B cell (primary cell): ENCODE measurements at regions not wholly inside any gene's neighbourhood (a gene's known extent, or its start where the extent isn't known, plus 50 kb on each side); places are given as distances from the start of the nearest gene placed in this dataset.

Experiments
- ATAC-seq: fragments of 200-7000 bp; cut with Tn5 transposase; one replicate; pipeline ENCODE4 v1.10.0; 2021; ENCODE audit warnings: low read depth, mild to moderate bottlenecking, moderate number of reproducible peaks, moderate library complexity
- CTCF ChIA-PET: fragments of 350-600 bp; sonication (Branson Sonifier 250); formaldehyde crosslinking; loops from one replicate; lab custom pipeline; 2021; ENCODE audit warnings: antibody characterized with exemption, inconsistent platforms; lab: Charles Lee
- POLR2A ChIA-PET: fragments of 350-600 bp; sonication (Branson Sonifier 250); formaldehyde crosslinking; loops from one replicate; lab custom pipeline; 2021; ENCODE audit warnings: antibody characterized with exemption; lab: Charles Lee
- DNase-seq: peaks from one replicate; pipeline ENCODE4 v3.0.0; 2013
- H2AFZ ChIP-seq: 2 replicates; pipeline ENCODE4 v1.6.1; 2012; ENCODE audit warnings: mild to moderate bottlenecking, low read depth, low read length; ENCODE audit not compliant: insufficient read depth, poor library complexity, severe bottlenecking
- H3K27ac ChIP-seq, 2 donors: 1 replicate in 1 of 2; 2 replicates in 1 of 2; pipeline ENCODE4 v1.5.1; 2012 to 2013; ENCODE audit warnings: low read length in 2 of 2, mild to moderate bottlenecking in 2 of 2, moderate library complexity in 1 of 2
- H3K27me3 ChIP-seq, 4 experiments: fragments of 200-600 bp in 1 of 4; sonication (generic) in 1 of 4; replicated peaks in 1 of 4; 1 replicate in 2 of 4; 2 replicates in 2 of 4; pipeline versions ENCODE4 v1.6.1 to v1.7.0; 2013 to 2016; ENCODE audit warnings: low read length in 3 of 4, mild to moderate bottlenecking in 2 of 4, mixed read lengths in 1 of 4, moderate library complexity in 1 of 4; ENCODE audit not compliant: insufficient read depth in 4 of 4, control insufficient read depth in 3 of 4; ENCODE audit errors: control extremely low read depth in 1 of 4
- H3K36me3 ChIP-seq, 2 experiments: replicated peaks in 1 of 2; 1 replicate in 1 of 2; 2 replicates in 1 of 2; pipeline versions ENCODE4 v1.6.1 to v1.7.1; 2013; ENCODE audit warnings: low read length in 1 of 2; ENCODE audit not compliant: insufficient read depth in 2 of 2, control insufficient read depth in 1 of 2; ENCODE audit errors: control extremely low read depth in 1 of 2, extremely low read depth in 1 of 2
- H3K4me1 ChIP-seq, 2 donors: fragments of 200-600 bp in 1 of 2; sonication (generic) in 1 of 2; 1 replicate in 1 of 2; 2 replicates in 1 of 2; pipeline versions ENCODE4 v1.5.1 to v1.6.1; 2013 to 2017; ENCODE audit warnings: low read length in 2 of 2; ENCODE audit not compliant: control insufficient read depth in 2 of 2, insufficient read depth in 2 of 2
- H3K4me2 ChIP-seq: replicated peaks from 2 replicates; pipeline ENCODE3; 2012; ENCODE audit warnings: mild to moderate bottlenecking, low read depth, low read length; ENCODE audit not compliant: poor library complexity, severe bottlenecking
- H3K4me3 ChIP-seq, 5 experiments: fragments of 200-600 bp in 1 of 5; sonication (generic) in 1 of 5; 1 replicate in 3 of 5; 2 replicates in 2 of 5; pipeline versions ENCODE4 v1.5.1 to v1.7.0; 2011 to 2016; ENCODE audit warnings: low read length in 4 of 5, mild to moderate bottlenecking in 4 of 5, low read depth in 2 of 5, control low read depth in 1 of 5, moderate library complexity in 1 of 5; ENCODE audit not compliant: insufficient read depth in 1 of 5; ENCODE audit errors: control extremely low read depth in 1 of 5, extremely low read depth in 1 of 5
- H3K79me2 ChIP-seq: fragments of 200-600 bp; sonication (generic); one replicate; pipeline ENCODE4 v1.6.0; 2016; ENCODE audit warnings: low read length; ENCODE audit not compliant: control insufficient read depth, insufficient read depth
- H3K9ac ChIP-seq: fragments of 200-600 bp; sonication (generic); 2 replicates; pipeline ENCODE4 v1.6.1; 2017; ENCODE audit warnings: mild to moderate bottlenecking, low read length, moderate library complexity
- H3K9me3 ChIP-seq, 3 donors: one replicate each; pipeline versions ENCODE4 v1.6.1 to v1.7.1; 2013; ENCODE audit warnings: low read length in 2 of 3; ENCODE audit not compliant: control insufficient read depth in 2 of 3, insufficient read depth in 1 of 3; ENCODE audit errors: control extremely low read depth in 1 of 3
- H4K20me1 ChIP-seq: 2 replicates; pipeline ENCODE4 v1.6.0; 2012; ENCODE audit warnings: mild to moderate bottlenecking, low read length; ENCODE audit not compliant: insufficient read depth, control insufficient read depth, poor library complexity, severe bottlenecking
- H3K27ac Mint-ChIP-seq: one replicate; pipeline ENCODE4 v1.8.0; 2021; ENCODE audit warnings: mixed read lengths
- H3K27me3 Mint-ChIP-seq: one replicate; pipeline ENCODE4 v1.8.0; 2021; ENCODE audit warnings: mixed read lengths
- H3K4me1 Mint-ChIP-seq: one replicate; pipeline ENCODE4 v1.8.0; 2021; ENCODE audit warnings: mixed read lengths
- H3K4me3 Mint-ChIP-seq: one replicate; pipeline ENCODE4 v1.8.0; 2021; ENCODE audit warnings: mixed read lengths
- H3K9me3 Mint-ChIP-seq: one replicate; pipeline ENCODE4 v1.8.0; 2022; ENCODE audit warnings: mixed read lengths; ENCODE audit not compliant: insufficient read depth
- CTCF ChIP-seq: fragments of 200-600 bp; IDR thresholded peaks from one replicate; pipeline ENCODE4 v1.8.0; 2022; ENCODE audit warnings: antibody characterized with exemption, mild to moderate bottlenecking
- EZH2 ChIP-seq: IDR thresholded peaks from 2 replicates; pipeline ENCODE4 v1.6.1; 2012; ENCODE audit warnings: borderline replicate concordance, low read depth, mild to moderate bottlenecking, moderate library complexity, low read length; ENCODE audit not compliant: insufficient read depth, poor library complexity, severe bottlenecking
- WGBS: methylation state at CpG from one replicate; pipeline ENCODE4 v1.1.5; 2013; ENCODE audit warnings: missing lambda C conversion rate; ENCODE audit not compliant: insufficient coverage; 5-methylcytosine and 5-hydroxymethylcytosine counted together
- intact Hi-C: fragments of 100-400 bp; cut with micrococcal nuclease; formaldehyde crosslinking; loops from one replicate; pipeline ENCODE4 v1.10.0; 2022

DNA sequence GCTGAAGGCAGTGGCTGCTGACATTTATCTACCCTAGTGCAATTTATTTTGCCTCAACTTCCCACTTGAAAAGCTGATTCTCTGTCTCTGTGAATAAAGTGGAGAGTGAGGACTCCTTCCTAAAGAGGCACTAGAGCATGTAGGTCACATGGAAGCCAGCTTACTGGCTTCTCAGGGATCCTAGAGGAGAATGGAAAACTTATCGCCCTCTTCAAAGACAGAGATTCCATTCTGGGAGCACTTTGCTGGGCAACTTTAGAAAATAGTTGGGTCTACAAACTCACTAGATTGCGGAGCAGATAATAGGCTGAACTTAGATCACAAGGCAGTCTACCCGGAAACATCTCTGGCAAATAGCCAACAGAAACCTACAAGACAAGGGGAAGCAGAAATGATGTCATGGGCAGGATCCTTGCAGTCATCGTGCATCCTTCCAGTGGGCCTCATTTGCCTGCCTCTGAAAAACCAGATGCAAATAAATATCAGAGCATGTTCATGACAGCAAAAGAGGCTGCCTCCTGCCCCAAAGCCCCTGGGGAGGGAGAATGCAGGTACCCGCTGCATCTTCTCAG lies 104.8 kb upstream of the BARHL2 start:
- peaks cover 47% of the 10 kb centered on the region for H3K27me3 Mint-ChIP-seq

More for the DNA sequence above, 104.8 kb upstream of the BARHL2 start:
- ChIA-PET CTCF (no interaction called here), POLR2A (no interaction called here)
- no peaks in the 10 kb centered on the region for H3K4me1 Mint-ChIP-seq
- no peaks in the 10 kb centered on the region for H3K36me3 ChIP-seq
- no peak overlapping the region for H3K4me3 Mint-ChIP-seq
- peaks cover 6% of the 10 kb centered on the region for H3K9me3 Mint-ChIP-seq
- peaks cover 0 to 10% (median 5%) of the 10 kb centered on the region in 4 experiments for H3K27me3 ChIP-seq
- H3K27ac ChIP-seq, result no peak overlapping the region
- H3K4me2 ChIP-seq, result no peak overlapping the region
- no peak for DNase-seq
- TF ChIP-seq EZH2, result no peak
- TF ChIP-seq CTCF, result no peak
- H3K4me1 ChIP-seq, result no peaks in the 10 kb centered on the region
- H3K79me2 ChIP-seq, result no peaks in the 10 kb centered on the region
- no peak overlapping the region for H3K9ac ChIP-seq
- H3K9me3 ChIP-seq, result no peaks in the 10 kb centered on the region
- no peak overlapping the region for H3K27ac Mint-ChIP-seq
- no peak overlapping the region for H2AFZ ChIP-seq
- no peak overlapping the region for H3K4me3 ChIP-seq
- no peaks in the 10 kb centered on the region for H4K20me1 ChIP-seq
- no peak for ATAC-seq
- WGBS, result 79% methylated on average over 3 of the region's 5 CpGs
- intact Hi-C loops, result no loop called here
